HK-2 (cell line): ENCODE measurements at regions not wholly inside any gene's neighbourhood (a gene's known extent, or its start where the extent isn't known, plus 50 kb on each side); places are given as distances from the start of the nearest gene placed in this dataset.
"Not testable (repeated sequence)": the region's sequence is repeated elsewhere in the genome, so short reads cannot be mapped to it uniquely, and the experiment has no call there.

Experiments used
- DNase-seq: peaks from one replicate; pipeline ENCODE4 v3.0.0-alpha.2; 2018; ENCODE audit not compliant: unreplicated experiment

DNA sequence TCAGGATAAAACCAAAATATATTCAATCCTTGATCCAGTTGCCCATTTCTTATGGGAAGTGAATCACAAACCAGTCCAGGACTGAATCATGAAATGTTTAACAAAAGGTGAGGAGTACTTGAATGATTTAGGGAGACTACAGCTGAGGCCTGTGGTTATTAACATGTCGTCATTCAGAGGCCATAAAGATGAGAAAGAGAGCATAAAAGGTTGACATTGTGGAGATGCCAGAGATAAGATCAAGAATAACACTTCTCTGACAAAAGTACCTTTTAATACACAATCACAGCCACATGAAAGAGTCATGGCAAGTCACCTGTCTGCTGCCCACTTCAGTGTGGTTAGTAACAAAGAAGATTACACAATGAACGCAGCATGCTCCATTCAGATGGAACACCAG is 1195.7 kb upstream of the SORCS1 start:
- peak; percentile 7 for DNase-seq

DNA sequence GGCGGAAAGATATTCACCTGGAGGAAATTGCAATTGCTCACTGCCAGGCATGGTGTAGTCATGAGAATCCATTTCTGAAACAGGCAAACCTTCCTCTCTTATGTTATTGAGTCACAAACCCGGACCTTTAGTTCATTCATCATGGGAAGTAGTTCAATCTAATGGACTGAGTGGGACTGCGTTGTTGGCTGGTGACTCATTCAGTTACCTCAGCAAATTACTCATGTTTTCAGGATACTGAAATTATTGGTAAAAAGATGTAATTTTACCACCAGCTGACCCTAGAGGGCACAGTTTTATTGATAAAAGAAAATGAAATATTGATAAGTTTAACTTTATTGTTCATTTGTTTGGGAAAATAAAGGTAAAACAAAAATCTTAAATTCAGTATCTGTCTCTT is 1194.4 kb upstream of the SORCS1 start:
- peak; percentile 41 for DNase-seq

DNA sequence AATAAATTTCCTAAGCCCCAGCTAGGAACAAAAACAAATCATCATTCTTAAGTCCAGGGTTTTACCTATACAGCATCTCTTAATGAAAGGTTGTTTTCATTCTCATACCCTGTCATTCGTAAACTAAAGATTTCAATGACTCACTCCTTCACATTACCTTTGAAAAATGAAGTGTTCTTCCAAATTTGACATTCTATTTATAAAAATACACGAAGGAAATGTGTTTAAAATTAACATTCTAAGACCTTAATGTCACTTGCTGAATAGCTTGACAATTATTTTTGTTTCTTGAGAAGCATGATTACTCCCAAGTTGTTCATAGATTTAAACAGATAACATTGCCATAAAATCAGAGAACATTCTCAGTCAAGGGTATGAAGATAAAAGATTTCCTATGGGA is 1188.3 kb upstream of the SORCS1 start:
- no peak for DNase-seq

DNA sequence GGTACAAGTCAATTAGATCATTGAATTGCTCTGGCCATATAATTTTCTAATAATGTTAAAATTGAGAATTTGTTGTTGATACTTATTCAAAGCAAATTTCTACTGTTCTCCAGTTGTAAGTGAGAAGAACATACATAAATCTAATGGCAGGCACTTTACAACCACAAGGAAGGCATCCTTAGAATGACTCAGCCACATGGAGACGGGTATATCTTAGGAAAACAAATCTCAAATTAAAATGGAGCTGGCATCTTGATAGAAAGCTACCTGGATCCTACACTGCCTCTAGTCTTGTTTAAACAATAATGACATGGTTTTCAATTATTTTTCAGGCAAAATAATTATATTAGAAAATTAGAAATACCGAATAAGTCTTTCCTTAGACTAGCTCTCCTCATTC is 1183.7 kb upstream of the SORCS1 start:
- DNase-seq, result no peak

DNA sequence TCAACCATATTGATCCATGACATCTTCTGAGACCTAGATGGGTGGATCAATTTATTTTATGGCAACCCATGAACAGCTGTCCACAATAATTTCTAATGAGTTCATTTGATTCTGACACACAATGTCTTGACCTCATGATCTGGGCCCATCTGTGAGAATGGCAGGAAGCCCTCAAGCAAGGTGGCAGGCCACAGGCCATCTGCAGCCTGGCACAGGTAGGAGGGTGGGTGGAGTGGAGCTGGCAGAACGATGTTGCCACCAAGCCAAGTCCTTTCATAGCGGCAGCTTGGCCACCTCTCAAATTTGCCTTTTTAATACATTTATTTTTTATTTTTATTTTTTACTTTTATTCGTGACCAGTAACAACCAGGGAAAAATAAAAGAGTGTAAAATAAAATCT is 1181.6 kb upstream of the SORCS1 start:
- DNase-seq, result no peak

DNA sequence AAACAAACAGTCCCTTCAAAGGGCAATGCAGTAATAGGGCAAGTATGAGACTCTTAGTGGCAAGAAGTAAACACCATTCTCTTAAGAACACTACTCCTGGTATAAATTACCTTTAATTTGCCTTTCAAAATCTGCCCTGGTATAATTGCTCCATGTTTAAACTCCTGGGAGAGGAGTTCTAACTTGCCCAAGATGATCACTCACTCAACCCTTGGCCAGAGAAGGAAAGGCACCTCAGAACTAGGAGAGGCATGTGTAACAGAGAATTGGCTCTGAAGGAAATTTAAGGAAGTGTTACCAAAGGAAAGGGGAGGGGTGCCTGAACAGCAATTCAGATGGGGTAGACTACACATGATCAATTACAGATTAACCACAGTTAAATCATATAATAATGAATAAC is 1173.6 kb upstream of the SORCS1 start:
- no peak for DNase-seq

DNA sequence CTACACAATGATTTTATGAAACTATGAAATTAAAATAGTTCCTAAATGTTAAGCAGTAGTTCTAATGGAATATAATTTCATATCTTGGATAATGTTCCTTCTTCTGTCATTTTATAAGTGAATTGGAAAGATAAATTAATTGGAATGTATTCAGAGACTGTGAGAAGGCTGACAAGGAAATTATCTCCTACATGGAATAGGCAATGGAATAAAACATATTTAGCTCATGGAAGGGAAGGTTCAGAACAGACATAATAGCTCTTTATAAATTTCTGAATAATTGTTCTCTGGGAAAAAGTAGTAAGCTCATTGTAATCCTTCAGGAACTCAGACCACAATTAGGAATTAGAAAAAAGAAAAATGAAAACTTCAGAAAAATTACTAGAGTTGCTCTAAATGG is 1172.3 kb upstream of the SORCS1 start:
- no peak for DNase-seq

DNA sequence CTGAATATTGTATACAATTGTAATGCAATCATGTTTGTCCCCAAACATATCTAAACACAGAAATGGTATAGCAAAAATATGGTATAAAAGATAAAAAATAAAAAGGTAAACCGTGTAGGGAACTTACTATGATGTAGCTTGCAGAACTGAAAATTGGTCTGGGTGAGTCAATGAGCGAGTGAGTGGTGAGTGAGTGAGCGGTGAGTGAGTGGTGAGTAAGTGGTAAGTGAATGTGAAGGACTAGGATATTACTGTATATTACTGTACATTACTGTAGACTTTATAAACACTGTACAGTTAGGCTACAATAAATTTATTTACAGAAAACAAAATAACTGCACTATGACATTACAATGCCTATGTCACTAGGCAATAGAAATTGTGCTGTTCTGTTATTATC is 1163.2 kb upstream of the SORCS1 start:
- DNase-seq, result no peak

DNA sequence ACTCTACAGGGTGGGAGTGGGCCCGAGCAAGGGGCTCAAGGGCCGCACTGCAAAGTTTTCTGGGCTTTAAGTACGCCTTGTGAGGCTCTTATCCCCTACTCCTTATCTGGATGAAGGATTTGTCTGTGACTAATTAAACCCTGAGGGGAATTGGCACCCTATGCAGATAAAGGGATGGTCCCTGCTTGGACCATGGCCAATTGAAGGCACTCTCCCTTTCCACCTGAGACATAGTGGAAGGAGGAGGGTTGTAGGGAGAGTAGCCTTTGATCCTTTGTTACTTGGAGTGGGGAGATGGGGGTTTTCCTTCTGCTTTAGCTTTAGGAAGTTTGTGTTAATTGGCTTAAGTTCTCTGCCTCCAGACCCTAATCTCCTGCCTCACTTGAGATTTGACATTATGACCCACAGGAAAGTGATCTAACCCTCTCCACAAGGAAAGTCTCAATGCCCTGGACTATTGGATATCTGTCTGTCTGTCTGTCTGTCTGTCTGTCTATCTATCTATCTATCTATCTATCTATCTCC is 1158.8 kb upstream of the SORCS1 start:
- DNase-seq, result no peak

DNA sequence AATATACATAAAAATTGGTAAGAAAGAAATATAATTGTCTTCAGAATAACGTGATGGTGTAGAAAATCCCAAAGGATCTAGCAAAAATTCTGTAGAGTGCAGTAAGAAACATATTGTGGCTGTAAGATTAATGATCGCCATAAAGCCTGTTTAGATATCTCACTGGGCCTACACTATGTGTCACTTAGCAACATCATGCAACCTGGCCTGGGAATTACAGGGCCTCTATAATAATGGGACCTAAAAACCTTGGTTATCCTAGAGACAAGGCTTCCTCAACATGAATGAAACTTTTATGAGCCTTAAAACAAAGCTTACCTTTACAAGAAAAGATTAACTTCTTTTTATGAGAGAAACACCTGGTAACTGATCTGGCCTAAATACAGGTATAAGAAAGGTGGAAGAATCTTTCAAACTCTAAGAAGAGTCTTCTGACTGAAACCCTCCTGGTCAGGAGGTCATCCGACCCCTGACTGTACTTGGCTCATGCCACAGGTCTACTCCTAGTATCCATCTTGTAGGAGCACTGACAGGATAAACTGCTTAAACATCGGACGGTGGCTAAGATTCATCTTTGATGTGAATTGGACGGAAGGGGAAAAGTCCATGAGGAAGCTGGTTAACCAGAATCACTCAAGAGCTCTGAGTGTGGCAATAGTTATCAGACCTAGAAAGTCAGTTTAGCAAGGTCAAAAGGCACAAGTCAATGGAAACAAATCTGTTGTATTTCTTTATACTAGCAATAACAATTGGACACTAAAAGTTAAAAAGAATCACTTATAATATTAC is 1155.1 kb upstream of the SORCS1 start:
- DNase-seq, result no peak

DNA sequence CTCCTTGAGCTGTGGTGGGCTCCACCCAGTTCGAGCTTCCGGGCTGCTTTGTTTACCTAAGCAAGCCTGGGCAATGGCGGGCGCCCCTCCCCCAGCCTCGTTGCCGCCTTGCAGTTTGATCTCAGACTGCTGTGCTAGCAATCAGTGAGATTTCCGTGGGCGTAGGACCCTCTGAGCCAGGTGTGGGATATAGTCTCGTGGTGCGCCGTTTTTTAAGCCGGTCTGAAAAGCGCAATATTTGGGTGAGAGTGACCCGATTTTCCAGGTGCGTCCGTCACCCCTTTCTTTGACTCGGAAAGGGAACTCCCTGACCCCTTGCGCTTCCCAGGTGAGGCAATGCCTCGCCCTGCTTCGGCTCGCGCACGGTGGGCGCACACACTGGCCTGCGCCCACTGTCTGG is 1151.1 kb upstream of the SORCS1 start:
- not testable (repeated sequence) for DNase-seq

DNA sequence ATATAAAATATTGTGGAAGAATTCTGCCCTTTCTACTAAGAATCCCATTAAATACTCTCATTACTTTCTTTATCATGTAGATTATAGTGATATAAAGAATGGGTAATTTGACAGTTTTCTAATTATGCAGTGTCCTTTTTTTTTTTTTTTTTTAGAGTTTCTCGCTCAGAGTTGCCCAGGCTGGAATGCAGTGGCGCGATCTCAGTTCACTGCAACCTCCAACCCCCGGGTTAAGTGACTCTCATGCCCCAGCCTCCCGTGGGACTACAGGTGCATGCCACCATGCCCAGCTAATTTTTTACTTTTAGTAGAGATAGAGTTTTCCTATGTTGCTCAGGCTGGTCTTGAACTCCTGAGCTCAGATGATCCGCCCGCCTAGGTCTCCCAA is 1143.4 kb upstream of the SORCS1 start:
- DNase-seq, result no peak

DNA sequence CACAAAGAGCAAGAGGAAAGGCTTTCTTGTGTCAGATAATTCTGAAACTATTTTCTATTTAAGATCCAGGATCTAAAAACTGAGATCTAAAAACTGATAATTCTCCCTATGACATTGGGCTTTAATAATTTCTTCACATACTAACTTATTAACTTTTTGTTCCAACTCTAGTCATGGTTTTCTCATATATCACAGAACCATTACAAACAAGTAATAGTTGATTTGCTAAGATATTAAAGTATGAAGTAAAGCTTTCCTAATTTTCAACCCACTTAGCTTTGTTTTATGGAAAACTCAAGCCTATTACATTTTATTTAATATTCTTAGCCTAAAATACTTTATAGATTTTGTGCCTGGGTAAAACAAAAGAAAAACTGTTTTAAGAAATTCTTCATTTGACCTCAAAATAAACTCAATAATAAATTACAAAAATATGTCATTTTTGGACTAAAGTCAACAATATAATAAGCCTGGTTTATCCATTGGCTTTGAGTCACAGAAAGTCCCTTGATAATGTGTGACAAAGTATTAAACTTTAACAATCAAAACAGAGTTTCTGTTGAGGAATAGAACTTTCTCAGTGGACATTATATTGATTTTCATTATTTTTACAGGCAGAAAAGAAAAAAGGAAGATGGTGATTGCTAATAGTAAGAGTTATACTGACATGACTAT is 1142.9 kb upstream of the SORCS1 start:
- DNase-seq, result no peak

DNA sequence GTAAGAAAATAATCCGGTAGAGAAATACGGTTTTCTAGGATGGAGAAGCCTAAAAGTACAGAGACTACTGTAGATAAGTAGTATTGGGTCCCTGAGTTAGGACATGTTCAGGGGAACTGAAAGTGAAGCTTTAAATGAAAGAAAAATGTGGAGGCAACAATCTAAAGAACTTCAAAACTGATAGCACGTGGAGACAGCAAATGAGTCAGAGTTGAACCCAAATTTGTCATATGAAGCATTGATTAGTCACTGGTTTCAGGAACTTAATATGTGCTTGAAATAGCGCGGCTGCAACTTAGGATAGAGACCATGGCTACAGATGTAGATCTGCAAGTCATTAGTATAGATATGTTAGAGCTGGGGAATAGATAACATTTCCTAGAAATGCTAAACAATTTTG is 1138.6 kb upstream of the SORCS1 start:
- no peak for DNase-seq

DNA sequence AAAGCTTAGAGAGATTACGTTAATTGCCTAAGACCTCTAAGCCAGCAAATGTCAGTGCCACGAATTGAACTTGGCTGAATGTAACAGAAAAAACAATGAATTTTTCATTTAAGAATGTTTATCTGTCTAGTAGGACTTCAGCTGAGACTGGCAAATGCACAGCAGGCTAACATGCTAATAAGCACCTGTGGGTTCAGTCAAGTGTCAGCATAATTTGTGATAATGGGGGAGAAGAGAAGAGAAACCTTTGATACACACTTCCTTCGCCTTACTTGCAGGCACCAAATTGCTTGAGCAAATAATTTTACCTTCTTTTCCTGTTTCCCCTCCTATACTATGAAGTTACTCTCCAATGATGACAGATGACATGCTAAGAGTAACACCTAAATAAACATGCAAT is 1136.5 kb upstream of the SORCS1 start:
- no peak for DNase-seq

DNA sequence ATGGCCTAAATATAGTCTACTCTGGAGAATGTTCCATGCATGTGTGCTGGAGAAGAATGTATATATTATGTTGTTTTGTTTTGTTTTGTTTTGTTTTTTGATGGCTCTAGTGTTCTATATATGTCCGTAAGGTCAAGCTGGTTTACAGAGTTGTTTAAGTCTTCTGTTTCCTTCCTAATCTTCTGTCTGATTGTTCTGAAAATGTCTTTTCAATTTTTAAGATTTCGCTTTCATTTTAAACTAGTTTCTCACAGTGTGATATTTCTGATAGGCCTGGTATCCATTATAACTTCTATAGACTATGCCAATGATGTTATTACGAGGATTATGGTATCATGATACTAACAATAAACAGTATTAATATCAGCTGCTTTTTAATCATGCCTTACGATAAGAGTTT is 1126.3 kb upstream of the SORCS1 start:
- DNase-seq, result no peak

DNA sequence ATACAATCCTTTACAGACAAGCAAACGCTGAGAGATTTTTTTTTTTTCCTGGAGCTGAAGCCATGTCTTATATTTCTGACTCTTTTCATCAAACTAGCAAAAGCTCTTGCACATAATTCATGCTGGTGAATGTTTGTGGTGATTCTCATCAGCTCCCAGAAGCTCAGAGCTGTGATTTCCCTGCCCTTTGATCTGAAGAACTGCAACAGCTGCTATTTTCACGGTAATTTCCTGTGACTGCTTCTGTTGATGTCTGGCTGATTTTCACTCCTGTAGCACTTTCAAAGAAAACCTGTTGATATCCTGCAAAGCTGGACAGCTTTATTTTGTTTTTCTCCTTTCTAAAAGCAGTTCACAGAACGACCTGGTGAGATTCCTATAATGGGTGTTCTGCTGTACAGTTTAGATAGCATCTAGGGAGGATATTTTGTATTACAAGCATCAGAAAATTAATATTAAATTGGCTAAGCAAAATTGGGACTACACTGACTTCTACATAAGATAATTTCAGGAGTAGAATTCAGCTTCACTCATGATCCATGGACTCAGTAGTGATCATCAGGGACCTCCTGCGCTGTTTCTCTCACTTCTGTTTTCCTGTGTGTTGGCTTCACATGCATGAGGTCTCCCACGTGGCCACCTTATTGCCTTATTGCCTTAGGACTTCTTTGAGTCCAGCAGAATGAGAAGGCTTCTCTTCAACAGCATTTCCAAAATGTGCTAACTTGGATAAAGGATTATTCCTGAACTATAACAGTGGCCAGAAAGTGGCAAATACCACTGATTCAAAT is 1111.6 kb upstream of the SORCS1 start:
- no peak for DNase-seq

DNA sequence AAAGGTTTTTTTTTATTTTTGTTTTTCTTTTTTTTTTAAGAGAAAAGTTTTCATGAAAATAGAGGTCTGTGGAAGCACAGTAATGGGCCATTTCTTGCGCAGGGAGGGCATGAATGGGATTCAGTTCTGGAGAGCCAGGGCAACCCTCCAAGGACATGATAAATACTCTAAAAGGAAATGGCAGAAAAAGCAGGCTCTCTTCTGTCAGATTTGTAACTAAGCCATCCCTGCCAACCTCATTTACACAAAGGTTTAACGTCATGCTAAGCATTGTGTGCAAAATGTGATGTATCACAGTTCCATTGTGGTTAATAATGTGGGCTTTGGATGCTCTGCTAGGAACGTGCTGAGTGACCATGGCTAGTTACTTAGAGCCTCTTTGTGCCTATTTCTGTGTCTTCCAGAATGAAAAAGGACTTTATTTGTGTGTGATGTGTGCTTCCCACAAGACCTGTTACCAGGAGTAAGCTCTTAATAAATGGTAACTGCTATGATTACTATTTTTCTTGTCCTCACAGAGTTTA is 1095.9 kb upstream of the SORCS1 start:
- DNase-seq, result no peak

DNA sequence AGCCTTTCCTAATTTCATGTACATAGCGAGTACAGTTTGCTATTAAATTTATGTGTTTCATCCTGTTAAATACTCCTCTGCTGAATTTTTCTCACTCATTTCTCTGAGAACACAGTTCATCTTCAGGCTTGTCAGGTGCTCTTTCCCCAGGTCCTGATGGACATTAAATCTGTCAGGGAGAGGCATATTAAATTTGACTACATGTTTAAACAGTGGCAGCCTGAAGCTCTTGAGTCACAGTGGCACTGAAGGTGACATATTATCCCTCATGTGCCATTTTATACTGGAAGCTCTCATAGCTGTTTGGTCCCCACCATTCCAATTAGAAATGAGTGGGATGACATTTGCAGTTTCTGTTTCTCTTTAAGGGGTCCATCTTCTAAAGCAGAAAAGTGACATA is 1089.6 kb upstream of the SORCS1 start:
- no peak for DNase-seq

DNA sequence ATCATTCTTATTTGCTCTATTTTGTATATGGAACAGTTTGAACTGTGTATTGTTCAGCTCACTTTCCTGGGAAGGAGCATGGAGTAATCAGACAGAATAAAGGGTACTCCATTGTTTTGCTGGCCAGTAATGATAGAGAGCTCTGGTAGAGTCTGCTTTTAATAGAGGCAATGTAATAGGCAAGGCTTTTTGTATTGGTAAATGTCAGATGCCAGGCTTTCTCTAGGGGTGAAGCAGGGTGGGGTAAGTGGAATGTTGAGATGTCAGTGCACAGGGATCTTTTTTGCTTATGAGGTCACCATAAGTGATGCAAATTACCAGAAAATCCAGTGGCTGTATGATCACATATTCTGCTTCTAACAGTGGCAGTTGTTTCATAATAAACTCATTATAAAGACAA is 1088.3 kb upstream of the SORCS1 start:
- no peak for DNase-seq

DNA sequence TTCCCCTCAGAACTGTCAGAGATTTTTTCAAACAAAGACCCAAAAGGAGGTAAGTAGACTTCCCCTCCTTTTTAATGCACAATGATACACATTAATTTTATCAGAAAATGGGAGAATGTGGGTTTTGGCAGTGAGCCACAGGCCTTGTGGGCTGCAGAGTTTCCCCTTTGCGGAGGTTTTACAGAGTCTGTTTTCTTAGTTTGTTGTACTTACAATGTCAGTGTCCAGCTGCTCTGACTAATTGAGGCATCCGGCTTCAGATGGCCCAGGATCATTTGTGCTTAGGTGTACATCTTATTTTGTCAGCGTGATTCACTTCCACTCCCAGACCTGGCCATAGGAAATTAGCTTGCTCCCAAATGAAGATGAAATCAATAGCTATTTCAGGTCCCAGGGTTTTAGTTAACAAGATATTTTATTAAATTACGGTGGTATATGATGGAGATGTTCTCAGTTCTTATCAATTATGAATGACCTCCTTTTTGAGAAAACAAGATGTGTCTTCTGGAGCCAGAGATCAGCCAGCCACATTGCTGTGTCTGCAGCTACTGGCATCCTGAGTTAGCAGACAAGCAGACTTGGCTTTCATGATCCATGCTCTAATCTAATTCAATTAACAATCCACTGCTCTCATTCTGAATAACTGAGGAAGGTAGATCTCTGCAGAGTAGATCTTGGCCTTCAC is 1086.6 kb upstream of the SORCS1 start:
- no peak for DNase-seq

DNA sequence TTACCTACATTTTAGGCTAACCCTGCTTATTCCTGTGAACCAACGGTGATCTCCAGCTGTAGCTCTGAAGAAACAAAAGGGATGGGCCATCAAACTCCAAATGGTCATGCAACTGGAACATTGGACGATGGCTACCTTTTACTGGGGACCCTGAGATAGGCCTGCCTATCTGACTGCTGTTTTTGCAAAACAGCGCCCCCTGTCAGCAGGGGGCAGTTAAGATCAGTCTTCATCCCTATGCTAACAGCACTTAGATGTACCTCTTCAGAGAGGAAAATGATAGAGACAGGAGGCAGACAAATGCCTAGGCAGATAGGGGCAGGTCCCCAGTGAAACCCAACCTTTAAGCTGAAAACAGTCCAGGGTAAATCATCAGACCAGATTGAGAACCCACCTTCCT is 1085.4 kb upstream of the SORCS1 start:
- DNase-seq, result no peak
